Neural crest cell (in vitro differentiated cells): ENCODE measurements at regions not wholly inside any gene's neighbourhood (a gene's known extent, or its start where the extent isn't known, plus 50 kb on each side); places are given as distances from the start of the nearest gene placed in this dataset.

Source experiments
- DNase-seq: peaks from one replicate; pipeline ENCODE4 v3.0.0; 2021; ENCODE audit warnings: low read depth, mixed read lengths, low spot score
- H3K27ac Mint-ChIP-seq: one replicate; pipeline ENCODE4 v1.8.0; 2021; ENCODE audit warnings: mild to moderate bottlenecking, mixed read lengths; ENCODE audit not compliant: unreplicated experiment
- H3K27me3 Mint-ChIP-seq: 2 replicates; pipeline ENCODE4 v1.8.0; 2021; ENCODE audit warnings: low read depth, mild to moderate bottlenecking, mixed read lengths
- H3K36me3 Mint-ChIP-seq: 2 replicates; pipeline ENCODE4 v1.8.0; 2021; ENCODE audit warnings: low read depth, mild to moderate bottlenecking, mixed read lengths
- H3K4me1 Mint-ChIP-seq: 2 replicates; pipeline ENCODE4 v1.8.0; 2021; ENCODE audit warnings: mixed read lengths
- H3K4me3 Mint-ChIP-seq: one replicate; pipeline ENCODE4 v1.8.0; 2021; ENCODE audit warnings: mild to moderate bottlenecking, mixed read lengths
- H3K9me3 Mint-ChIP-seq: 2 replicates; pipeline ENCODE4 v1.8.0; 2021; ENCODE audit warnings: mixed read lengths
- TF ChIP-seq, protein P1 (sequence below): fragments of 200-600 bp; sonication (generic); conservative IDR thresholded peaks from 2 replicates; pipeline ENCODE4 v1.5.0; 2021; ENCODE audit warnings: antibody characterized with exemption, mild to moderate bottlenecking

DNA sequence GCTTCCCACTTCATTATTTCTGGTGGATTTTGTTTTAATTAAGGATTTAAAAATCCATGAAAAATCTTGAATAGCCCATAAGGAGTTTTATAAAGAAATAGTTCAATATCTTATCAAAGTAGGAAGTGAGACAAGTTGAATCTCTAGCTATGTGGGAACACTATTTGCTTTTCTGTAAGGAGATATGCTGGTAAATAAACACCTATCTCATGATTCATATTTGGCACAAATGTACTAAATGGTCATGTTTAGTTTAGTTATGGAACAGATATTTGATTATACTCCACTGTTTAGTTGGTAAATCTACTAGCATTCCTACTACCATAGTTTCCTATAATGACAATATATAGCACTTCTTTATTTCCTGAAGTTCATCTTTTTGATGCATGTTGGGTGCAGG, 239.9 kb upstream of the CEP162 start:
- Mint-ChIP-seq H3K27me3 (no peaks in the 10 kb centered on the region), H3K9me3 (no peaks in the 10 kb centered on the region), H3K36me3 (no peaks in the 10 kb centered on the region), H3K4me1 (no peaks in the 10 kb centered on the region), H3K4me3 (no peak overlapping the region), H3K27ac (no peak overlapping the region)
- TF ChIP-seq, protein P1, sequence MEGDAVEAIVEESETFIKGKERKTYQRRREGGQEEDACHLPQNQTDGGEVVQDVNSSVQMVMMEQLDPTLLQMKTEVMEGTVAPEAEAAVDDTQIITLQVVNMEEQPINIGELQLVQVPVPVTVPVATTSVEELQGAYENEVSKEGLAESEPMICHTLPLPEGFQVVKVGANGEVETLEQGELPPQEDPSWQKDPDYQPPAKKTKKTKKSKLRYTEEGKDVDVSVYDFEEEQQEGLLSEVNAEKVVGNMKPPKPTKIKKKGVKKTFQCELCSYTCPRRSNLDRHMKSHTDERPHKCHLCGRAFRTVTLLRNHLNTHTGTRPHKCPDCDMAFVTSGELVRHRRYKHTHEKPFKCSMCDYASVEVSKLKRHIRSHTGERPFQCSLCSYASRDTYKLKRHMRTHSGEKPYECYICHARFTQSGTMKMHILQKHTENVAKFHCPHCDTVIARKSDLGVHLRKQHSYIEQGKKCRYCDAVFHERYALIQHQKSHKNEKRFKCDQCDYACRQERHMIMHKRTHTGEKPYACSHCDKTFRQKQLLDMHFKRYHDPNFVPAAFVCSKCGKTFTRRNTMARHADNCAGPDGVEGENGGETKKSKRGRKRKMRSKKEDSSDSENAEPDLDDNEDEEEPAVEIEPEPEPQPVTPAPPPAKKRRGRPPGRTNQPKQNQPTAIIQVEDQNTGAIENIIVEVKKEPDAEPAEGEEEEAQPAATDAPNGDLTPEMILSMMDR, result no peak
- DNase-seq, result no peak

DNA sequence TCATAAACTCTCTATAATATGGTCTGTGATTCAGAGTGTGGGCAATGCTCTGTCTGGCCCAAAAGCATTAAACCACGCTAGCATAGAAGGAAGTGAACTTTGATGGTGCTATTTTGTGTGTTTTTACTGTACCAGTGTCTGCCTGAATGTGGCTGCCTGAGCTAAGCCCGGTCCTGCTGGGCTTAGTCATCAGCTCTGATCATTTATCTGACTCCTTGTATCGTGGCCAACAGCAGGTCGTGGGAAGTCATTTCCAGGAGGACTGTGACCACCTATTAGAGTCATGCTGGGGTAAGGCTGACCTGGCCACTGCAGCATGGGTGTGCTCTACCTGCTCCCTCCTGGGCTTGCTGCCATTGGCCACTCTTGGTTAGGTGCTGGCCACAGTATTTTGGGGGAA, 239.1 kb upstream of the CEP162 start:
- Mint-ChIP-seq H3K9me3 (no peaks in the 10 kb centered on the region), H3K36me3 (no peaks in the 10 kb centered on the region), H3K27me3 (no peaks in the 10 kb centered on the region), H3K27ac (no peak overlapping the region), H3K4me1 (no peaks in the 10 kb centered on the region), H3K4me3 (no peak overlapping the region)
- no peak for DNase-seq
- TF ChIP-seq, protein P1, result no peak

DNA sequence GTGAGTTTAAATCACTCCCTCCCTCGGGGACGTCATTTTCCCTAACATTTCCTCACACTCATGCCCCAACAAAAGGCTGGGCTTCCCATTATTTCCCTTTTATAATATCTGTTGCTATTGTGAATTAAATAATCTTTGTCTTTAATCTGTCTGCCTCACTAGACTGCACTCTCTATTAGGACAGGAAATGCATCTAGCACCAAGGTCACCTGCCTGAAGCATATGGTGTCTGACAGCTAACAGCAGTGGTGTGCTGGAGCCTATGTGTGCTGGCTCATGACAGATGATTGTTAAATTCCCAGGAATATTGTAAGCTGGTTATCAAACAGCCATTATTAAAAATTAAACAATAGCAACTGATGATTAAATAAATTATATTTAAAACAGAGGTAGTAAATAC, 237.0 kb upstream of the CEP162 start:
- no peaks in the 10 kb centered on the region for H3K27me3 Mint-ChIP-seq
- no peaks in the 10 kb centered on the region for H3K4me1 Mint-ChIP-seq
- no peak overlapping the region for H3K27ac Mint-ChIP-seq
- H3K36me3 Mint-ChIP-seq, result no peaks in the 10 kb centered on the region
- no peak overlapping the region for H3K4me3 Mint-ChIP-seq
- no peaks in the 10 kb centered on the region for H3K9me3 Mint-ChIP-seq
- DNase-seq, result no peak
- TF ChIP-seq, protein P1, result no peak

DNA sequence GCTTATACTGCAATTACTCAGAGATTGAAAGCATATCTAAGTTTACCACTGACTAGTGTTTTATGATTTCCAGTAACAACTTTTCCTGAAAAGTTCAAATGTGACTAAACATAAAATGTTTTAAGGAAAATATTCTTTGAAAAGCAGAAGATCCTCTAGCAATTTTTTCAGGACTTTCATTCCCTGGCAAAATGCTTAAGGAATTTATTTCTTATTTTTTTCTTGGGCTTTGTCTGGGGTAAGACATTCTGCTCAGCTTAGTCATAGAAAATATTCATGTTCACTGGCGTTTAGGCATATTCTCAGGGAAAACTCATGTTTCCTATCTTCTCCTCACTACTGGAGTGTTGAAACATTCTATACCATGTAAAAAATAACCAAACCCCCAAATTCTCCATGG, 235.3 kb upstream of the CEP162 start:
- no peak for DNase-seq
- Mint-ChIP-seq H3K4me3 (no peak overlapping the region), H3K27me3 (no peaks in the 10 kb centered on the region), H3K27ac (no peak overlapping the region), H3K9me3 (no peaks in the 10 kb centered on the region), H3K4me1 (no peaks in the 10 kb centered on the region), H3K36me3 (no peaks in the 10 kb centered on the region)
- TF ChIP-seq, protein P1, result no peak

DNA sequence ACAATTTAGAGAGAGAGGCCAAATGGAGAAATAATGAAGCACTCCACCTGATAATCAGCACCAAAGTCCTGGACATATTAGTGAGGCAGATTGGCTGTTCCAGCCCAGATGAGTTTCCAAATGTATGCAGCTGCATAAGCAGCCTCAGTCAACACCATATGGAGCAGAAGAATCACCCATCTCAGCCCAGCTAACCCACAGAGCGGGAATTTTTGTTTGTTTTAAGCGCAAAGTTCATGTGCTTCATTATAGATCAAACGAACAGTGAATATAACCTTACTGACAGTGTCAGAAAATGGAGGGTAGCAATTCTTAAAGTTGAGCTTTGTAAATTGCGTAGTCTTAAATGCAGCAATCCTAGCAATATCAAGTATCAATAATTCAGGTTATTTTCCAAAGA, 234.0 kb upstream of the CEP162 start:
- Mint-ChIP-seq H3K27ac (no peak overlapping the region), H3K9me3 (no peaks in the 10 kb centered on the region), H3K4me3 (no peak overlapping the region), H3K4me1 (peaks cover 5% of the 10 kb centered on the region), H3K27me3 (no peaks in the 10 kb centered on the region), H3K36me3 (no peaks in the 10 kb centered on the region)
- TF ChIP-seq, protein P1, result no peak
- DNase-seq, result no peak

DNA sequence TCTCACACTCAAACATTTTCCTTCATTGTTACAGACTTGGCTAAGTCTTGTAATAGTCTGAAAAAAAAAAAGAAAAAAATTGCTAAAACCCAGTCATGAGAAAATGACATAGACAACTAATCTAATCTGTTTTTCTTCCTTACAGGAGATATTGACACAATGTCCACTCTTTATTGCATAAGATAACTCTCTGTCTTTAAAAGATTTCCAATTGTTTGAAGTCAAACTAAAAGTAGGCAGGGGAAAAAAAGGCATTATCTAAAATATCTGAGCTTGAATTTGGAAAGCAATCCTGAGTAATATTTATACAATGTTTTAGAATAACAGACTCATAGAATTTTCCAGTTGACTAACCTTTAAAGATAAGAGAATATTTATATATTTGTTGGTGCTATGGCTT, 233.0 kb upstream of the CEP162 start:
- no peak for DNase-seq
- Mint-ChIP-seq H3K9me3 (peaks cover 3% of the 10 kb centered on the region), H3K4me3 (no peak overlapping the region), H3K36me3 (no peaks in the 10 kb centered on the region), H3K4me1 (peaks cover 5% of the 10 kb centered on the region), H3K27ac (no peak overlapping the region), H3K27me3 (no peaks in the 10 kb centered on the region)
- TF ChIP-seq, protein P1, result no peak
